GM12891 (cell line): ENCODE measurements at regions not wholly inside any gene's neighbourhood (a gene's known extent, or its start where the extent isn't known, plus 50 kb on each side); places are given as distances from the start of the nearest gene placed in this dataset.

Experiments used
- PAX5 ChIP-seq: IDR thresholded peaks from 2 replicates; pipeline ENCODE4 v1.6.1; 2011; ENCODE audit warnings: low read length, moderate library complexity, mild to moderate bottlenecking; ENCODE audit not compliant: insufficient read depth, severe bottlenecking
- POLR2A ChIP-seq: IDR thresholded peaks from 2 replicates; pipeline ENCODE4 v1.6.1; 2011; ENCODE audit warnings: low read depth, low read length, control low read depth
- POLR2AphosphoS5 ChIP-seq: IDR thresholded peaks from 2 replicates; pipeline ENCODE4 v1.6.1; 2011; ENCODE audit warnings: low read depth, low read length, control low read depth
- POU2F2 ChIP-seq: IDR thresholded peaks from 2 replicates; pipeline ENCODE4 v1.6.1; 2011; ENCODE audit warnings: low read depth, mild to moderate bottlenecking, control low read depth, low read length, moderate library complexity
- SPI1 ChIP-seq: IDR thresholded peaks from 2 replicates; pipeline ENCODE4 v1.6.1; 2011; ENCODE audit warnings: low read depth, low read length, control low read depth
- TAF1 ChIP-seq: IDR thresholded peaks from 2 replicates; pipeline ENCODE4 v1.6.1; 2011; ENCODE audit warnings: low read depth, low read length, control low read depth

DNA sequence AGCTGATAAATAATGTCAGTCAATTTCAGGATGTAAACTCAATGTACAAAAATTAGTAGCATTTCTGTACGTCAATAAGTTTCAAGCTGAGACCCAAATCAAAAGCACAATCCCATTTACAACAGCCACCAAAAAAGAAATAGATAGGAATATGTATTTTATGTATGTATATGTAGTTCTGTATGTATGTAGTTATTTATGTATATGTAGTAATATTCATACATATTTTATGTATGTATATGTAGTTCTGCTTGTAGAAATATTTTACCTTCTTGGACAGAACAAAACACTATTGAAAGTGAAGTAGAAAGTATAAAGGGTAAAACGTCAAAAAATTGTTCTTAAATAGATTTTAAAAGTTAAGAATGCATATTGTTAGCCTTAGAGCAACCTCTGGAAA, 591.0 kb upstream of the SETBP1 start:
- TF ChIP-seq POLR2A (no peak), POLR2AphosphoS5 (no peak), PAX5 (no peak), SPI1 (no peak), TAF1 (no peak), POU2F2 (no peak)
